Embryonic facial prominence (tissue), 1 donor: ENCODE measurements at regions not wholly inside any gene's neighbourhood (a gene's known extent, or its start where the extent isn't known, plus 50 kb on each side); places are given as distances from the start of the nearest gene placed in this dataset.
"Not testable (repeated sequence)": the region's sequence is repeated elsewhere in the genome, so short reads cannot be mapped to it uniquely, and the experiment has no call there.

Experiments
- DNase-seq: peaks from one replicate; pipeline ENCODE4 v3.0.0-alpha.2; 2016; ENCODE audit errors: extremely low spot score

GRCh38 chr2:58516695-58517094 is 275.6 kb upstream of the FANCL start:
- no peak for DNase-seq

GRCh38 chr2:58515827-58516573 is 274.9 kb upstream of the FANCL start:
- DNase-seq: no peak

GRCh38 chr2:58514252-58514651 is 273.1 kb upstream of the FANCL start:
- no peak for DNase-seq

- no peak for DNase-seq
These were observed 271.8 kb upstream of the FANCL start for GRCh38 chr2:58512878-58513277.

DNA sequence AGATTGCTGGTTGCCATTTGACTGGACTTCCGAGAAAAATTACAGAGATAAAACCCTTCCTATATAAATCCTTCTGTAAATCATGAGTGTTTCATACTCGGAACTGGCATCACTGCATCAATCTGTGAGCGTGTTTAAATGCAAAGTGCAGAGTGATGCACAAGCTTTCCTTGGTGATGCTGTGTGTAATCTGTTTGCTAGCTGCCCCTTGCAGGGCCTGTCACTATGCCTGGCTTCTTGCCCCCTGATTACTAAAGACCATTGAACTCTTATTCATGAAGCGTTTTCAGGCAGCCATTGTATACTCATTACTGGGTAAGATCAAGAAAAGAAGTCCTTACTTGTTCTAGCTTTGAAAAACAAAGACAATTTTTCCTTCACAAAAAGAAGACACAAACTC is 266.9 kb upstream of the FANCL start:
- no peak for DNase-seq

- no peak for DNase-seq
These were observed 262.8 kb upstream of the FANCL start for GRCh38 chr2:58503918-58504317.

GRCh38 chr2:58502931-58503330 is 261.8 kb upstream of the FANCL start:
- no peak for DNase-seq

GRCh38 chr2:58501371-58502160 is 260.4 kb upstream of the FANCL start:
- no peak for DNase-seq

DNA sequence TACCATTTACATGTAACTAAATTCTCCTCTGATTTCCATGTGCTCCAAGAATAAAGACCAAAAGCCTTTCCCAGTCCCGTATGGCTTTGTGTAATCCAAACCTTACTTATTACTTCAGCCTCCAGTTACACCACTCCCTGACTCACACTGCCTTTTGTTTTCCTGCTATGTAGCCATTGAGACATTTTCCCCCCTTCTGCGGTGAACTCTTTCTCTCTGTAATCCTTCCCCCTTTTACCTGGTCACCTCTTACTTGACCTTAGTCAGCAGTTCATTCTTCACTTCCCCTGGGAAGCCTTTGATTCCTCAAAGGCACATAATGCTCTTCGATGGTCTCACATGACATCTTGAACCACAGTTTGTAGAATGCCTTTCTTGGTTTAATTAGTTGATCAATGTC is 256.0 kb upstream of the FANCL start:
- DNase-seq: no peak

- DNase-seq: no peak
These were observed 254.7 kb upstream of the FANCL start for GRCh38 chr2:58495806-58496205.

GRCh38 chr2:58494071-58494501 is 253.0 kb upstream of the FANCL start:
- DNase-seq: no peak

DNA sequence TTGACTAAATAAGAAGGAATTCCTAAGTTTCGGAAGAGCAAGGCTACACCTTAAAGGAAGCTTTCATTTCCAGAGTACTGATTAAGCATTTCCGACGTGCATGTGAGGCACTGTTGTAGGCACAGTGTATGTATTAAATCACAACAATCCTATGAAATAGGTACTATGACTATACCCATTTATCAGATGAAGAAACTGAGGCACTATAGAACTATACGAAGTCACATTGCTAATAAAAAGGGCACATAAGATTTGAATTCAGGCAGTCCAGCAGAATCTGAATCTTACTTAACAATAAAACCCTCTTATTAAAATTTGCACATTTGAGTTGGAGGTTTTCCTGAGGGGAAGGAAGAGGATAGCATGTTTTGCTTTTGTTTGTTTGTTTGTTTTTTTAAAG is 243.5 kb upstream of the FANCL start:
- no peak for DNase-seq

DNA sequence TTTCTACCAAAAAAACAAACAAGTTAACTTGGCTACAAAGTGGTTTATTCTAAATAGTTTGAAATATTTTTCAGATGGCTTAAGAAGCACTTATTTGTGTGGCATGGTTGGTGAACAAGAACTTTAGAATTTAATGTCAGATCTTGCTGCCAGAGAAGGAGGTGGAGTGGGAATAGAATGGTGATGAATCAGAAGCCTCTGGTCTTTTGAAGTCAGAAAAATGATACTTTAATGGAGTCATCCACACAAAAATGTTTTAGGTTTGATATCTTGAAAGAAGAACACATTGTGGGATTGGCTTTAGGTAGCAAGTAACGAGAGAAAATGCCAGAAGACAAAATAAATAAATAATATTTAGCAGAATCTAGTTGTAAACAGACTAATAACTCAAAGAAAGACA is 243.1 kb upstream of the FANCL start:
- DNase-seq: no peak

- DNase-seq: no peak
These were observed 242.2 kb upstream of the FANCL start for GRCh38 chr2:58483307-58483706.

GRCh38 chr2:58481670-58482069 is 240.5 kb upstream of the FANCL start:
- no peak for DNase-seq

GRCh38 chr2:58480141-58480540 is 239.0 kb upstream of the FANCL start:
- DNase-seq: no peak

DNA sequence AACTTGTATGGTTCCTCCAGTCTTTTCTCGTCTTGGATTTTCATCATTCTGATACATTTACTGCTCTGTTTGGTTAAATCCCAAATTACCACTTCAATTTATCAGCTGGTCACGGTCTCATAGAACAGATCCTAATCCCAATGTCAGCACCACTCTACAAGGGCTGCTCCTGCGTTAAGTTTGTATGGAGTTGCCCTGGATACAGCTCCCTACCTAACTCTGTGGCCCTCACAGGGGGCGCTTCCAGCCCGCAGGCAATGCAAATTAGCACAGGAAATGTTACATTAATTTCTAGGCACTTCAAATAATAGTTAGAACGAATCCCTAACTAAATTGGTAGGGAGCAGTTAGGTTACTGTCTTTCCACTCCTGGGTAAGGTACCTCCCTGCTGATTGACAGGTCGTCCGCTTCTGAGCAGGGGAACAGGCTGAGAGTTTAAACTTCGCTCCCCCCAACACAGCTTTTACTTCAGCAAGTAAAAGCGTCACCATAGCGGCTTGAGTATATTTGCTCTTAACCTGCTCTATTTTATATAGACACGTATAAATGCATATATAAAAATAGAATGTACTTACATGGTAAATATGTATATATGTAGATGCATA is 238.5 kb upstream of the FANCL start:
- DNase-seq: no peak

GRCh38 chr2:58476556-58476955 is 235.4 kb upstream of the FANCL start:
- DNase-seq: no peak

- no peak for DNase-seq
These were observed 234.6 kb upstream of the FANCL start for GRCh38 chr2:58475756-58476155.

GRCh38 chr2:58473165-58473564 is 232.0 kb upstream of the FANCL start:
- no peak for DNase-seq

DNA sequence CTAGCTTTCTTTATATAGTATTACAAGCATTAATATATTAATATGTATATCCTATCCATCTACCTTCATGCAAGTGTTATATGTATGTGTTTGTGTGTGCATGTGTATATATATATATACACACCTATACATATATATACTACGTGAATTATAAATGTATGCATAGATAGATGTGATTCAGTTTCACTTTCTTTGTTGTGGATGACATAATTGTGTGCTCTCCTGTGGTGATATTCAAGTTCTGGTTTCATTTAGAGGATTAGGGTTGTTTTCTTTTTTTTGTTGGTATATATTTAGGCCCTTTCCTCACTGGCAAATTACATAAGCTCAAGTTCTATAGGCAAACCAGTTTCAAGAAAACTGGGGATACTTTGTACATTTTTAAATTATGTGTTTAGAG is 225.7 kb upstream of the FANCL start:
- no peak for DNase-seq

GRCh38 chr2:58466021-58466420 is 224.9 kb upstream of the FANCL start:
- not testable (repeated sequence) for DNase-seq

- DNase-seq: no peak
These were observed 219.5 kb upstream of the FANCL start for GRCh38 chr2:58460670-58461069.
